GM12873 (cell line): ENCODE measurements at regions not wholly inside any gene's neighbourhood (a gene's known extent, or its start where the extent isn't known, plus 50 kb on each side); places are given as distances from the start of the nearest gene placed in this dataset.

Experiments used
- TF ChIP-seq, protein P1 (sequence below): IDR thresholded peaks from 2 replicates; pipeline ENCODE4 v1.5.1; 2012; ENCODE audit warnings: low read depth, mild to moderate bottlenecking, moderate library complexity, low read length, control low read depth; ENCODE audit not compliant: insufficient read depth; ENCODE audit errors: missing control alignments

DNA sequence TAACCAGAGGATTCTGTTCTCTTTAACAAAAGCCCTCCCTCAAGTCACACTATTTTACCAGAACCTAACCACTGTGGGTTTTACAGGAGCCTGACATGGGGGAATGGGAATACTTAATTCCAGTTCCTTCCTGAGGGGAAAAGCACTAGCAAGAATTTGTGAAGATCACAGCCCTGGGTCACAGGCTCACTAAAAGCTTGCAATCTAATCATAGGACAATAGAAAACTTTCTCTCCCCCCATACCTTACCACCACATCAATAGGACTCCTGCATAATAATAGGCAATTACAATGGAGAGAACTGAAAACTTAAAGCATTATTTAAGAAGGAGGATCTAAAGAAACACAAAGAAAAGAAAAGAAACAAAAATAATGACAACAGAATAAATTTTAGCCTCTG, 225.8 kb upstream of the ZNF804A start:
- TF ChIP-seq, protein P1, sequence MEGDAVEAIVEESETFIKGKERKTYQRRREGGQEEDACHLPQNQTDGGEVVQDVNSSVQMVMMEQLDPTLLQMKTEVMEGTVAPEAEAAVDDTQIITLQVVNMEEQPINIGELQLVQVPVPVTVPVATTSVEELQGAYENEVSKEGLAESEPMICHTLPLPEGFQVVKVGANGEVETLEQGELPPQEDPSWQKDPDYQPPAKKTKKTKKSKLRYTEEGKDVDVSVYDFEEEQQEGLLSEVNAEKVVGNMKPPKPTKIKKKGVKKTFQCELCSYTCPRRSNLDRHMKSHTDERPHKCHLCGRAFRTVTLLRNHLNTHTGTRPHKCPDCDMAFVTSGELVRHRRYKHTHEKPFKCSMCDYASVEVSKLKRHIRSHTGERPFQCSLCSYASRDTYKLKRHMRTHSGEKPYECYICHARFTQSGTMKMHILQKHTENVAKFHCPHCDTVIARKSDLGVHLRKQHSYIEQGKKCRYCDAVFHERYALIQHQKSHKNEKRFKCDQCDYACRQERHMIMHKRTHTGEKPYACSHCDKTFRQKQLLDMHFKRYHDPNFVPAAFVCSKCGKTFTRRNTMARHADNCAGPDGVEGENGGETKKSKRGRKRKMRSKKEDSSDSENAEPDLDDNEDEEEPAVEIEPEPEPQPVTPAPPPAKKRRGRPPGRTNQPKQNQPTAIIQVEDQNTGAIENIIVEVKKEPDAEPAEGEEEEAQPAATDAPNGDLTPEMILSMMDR = no peak

DNA sequence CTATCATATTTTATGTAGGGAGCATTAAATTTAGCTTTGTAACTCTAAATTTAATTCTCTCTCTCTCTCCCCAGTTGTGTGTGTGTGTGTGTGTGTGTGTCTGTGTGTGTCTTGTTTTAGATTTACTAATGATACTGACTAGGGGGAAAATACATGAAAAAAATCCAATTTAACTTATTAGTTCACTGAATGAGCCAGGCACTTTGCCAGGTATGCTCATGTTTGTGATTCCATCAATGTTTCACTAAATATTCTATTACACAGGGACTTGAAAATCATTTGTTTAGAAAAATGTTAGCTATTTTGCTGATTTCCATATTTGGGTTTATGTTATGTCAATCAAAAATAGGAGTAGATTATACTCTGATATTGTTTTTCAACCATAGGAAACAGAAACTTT, 203.7 kb upstream of the ZNF804A start:
- TF ChIP-seq, protein P1 = no peak

DNA sequence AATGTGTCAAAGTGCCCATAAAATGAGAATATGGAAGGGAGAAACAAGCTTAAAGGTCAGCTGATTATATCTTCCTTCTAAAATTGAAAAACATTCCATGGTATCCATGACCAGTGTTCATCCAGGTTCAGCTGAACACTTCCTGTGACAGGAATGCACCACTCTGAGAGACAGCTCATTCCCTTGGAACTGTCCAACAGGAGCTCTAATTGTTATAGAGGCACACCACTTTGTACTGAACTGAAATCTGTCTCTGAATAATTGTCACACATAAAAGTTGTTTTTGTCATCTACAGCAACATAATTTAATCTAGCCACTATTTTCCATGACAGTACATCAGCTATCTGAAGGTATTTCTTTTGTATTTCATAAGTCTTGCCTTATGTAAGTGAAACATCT, 195.9 kb upstream of the ZNF804A start:
- TF ChIP-seq, protein P1 = no peak

DNA sequence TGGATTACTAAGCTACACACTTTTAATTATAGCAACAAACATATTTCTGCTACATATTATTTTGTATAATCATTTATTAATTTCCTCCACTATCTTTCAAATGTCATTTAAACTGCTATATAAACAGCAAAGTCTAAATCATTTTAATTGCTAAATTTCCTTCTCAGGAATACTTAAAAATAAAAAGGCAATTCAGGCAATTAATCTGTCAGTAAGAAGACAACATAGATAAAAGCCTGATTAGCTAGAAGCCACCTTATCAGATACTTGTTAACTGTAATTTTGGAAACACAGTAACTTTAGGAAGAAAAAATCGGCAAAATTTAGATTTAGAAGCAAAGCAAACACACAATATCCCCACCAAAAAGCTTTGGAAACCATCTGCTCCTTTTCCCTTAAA, 188.2 kb upstream of the ZNF804A start:
- TF ChIP-seq, protein P1 = no peak

DNA sequence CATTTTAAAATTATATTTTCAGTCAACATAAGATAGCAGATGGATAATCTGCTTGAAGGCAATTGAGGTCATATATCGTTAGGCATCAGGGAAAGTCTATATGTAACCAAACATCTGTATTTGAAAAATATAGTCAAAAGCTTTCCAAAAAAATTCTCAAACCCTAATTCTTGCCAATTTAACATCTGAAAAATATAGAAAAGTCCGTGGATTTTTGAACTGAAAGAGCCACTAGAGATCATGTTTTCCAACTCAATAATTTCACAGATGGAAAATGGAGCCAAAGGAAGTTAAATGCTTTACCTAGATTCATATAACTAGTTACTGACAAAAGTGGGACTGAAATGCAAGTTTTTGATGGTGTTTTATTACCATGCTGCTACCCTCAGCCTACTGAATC, 185.1 kb upstream of the ZNF804A start:
- TF ChIP-seq, protein P1 = no peak

DNA sequence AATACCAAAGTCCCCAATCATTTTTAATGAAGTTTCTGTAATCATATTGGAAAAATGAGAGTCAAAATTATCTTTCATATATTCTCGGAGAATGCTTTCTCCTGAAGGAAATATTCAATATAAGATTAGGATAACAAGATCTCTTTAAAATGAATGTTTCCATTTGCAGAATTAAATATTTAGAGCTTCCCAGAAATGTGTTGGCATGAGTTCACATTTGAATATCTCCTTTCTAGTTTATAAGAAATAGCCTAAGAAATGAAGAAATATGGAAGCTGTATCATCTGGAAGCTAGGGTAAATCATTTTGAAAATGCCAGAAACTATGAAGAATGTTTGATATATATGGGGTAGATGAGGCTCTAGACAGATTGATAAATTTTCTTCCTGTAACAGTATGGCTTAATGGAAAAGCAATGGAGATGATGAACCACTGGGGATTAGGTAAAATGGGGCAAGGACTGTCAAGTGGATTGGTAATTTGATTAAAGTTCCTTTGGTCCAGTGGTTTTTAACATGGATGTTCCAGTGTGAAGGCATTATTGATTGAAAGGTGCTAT, 184.6 kb upstream of the ZNF804A start:
- TF ChIP-seq, protein P1 = no peak

DNA sequence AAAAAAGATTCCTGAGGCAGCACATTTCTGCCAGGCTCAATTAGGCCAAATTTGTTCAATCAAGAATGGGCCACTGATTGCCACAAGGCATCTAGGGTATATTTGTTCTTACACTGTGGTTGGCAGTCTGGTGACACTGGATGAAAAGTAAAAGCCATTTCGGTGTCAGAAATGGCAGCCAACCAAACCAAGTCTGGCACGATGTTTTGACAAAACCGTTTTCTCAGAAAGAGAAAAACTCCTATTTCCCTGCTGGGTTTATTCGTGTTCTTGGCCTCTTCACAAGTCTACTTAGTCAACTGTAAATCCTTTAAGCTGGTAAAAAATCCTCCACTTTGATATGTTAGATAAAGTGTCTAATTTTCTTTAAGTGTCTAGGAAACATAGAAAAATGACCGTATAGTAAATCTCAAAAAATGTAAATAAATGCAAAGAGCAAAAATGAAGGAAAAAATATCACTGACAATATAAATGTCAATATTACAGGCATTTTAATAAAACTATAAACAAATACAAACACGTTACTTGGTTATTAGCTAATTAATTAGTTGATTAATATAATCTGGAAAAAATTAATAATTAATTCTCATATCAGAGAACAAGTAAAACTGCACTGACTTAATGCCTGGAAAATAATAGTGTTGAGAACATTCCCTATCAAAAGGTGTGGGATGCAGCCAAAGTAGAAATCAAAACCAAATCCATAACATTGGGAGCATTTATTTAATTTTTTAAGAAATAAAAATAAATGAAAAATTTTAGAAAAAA, 182.0 kb upstream of the ZNF804A start:
- TF ChIP-seq, protein P1 = no peak
